Heart left ventricle (tissue), 16 donors: ENCODE measurements at regions not wholly inside any gene's neighbourhood (a gene's known extent, or its start where the extent isn't known, plus 50 kb on each side); places are given as distances from the start of the nearest gene placed in this dataset.

Experiments
- ATAC-seq, 4 donors: fragments of 200-7000 bp; cut with Tn5 transposase; one replicate each; pipeline ENCODE4 v1.9.1; 2020 to 2022; ENCODE audit warnings: moderate library complexity in 4 of 4, mild to moderate bottlenecking in 3 of 4, moderate number of reproducible peaks in 1 of 4
- DNase-seq, 5 donors: peaks; one replicate each; pipeline ENCODE4 v3.0.0-alpha.2; 2020
- H3K27ac ChIP-seq, 12 donors: fragments of 200-600 bp; sonication (generic) in 4 of 12; one replicate each; pipeline versions ENCODE4 v1.5.0 to v1.8.0; 2016 to 2022; ENCODE audit warnings: mild to moderate bottlenecking in 2 of 12
- H3K27me3 ChIP-seq, 9 donors: fragments of 200-600 bp; sonication (generic) in 2 of 9; one replicate each; pipeline versions ENCODE4 v1.5.1 to v1.8.0; 2016 to 2022; ENCODE audit warnings: mild to moderate bottlenecking in 3 of 9
- H3K36me3 ChIP-seq, 9 donors: fragments of 200-600 bp; sonication (generic) in 2 of 9; one replicate each; pipeline versions ENCODE4 v1.5.0 to v1.8.0; 2018 to 2022; ENCODE audit warnings: mild to moderate bottlenecking in 2 of 9
- H3K4me1 ChIP-seq, 12 donors: fragments of 200-600 bp; sonication (generic) in 4 of 12; one replicate each; pipeline versions ENCODE4 v1.5.0 to v1.8.0; 2016 to 2022; ENCODE audit warnings: mild to moderate bottlenecking in 3 of 12
- H3K4me3 ChIP-seq, 12 donors: fragments of 200-600 bp; sonication (generic) in 4 of 12; one replicate each; pipeline versions ENCODE4 v1.5.0 to v1.8.0; 2017 to 2022; ENCODE audit warnings: mild to moderate bottlenecking in 9 of 12, moderate library complexity in 4 of 12
- H3K9me3 ChIP-seq, 12 donors: fragments of 200-600 bp; sonication (generic) in 4 of 12; one replicate each; pipeline versions ENCODE4 v1.5.0 to v1.8.0; 2016 to 2022; ENCODE audit warnings: mild to moderate bottlenecking in 1 of 12
- POLR2A ChIP-seq, 2 donors: fragments of 450-650 bp; IDR thresholded peaks; one replicate each; pipeline ENCODE4 v1.6.1; 2017; ENCODE audit warnings: antibody characterized with exemption in 2 of 2, mild to moderate bottlenecking in 2 of 2, moderate library complexity in 2 of 2
- WGBS, 4 donors: extraction: QIAGEN DNeasy Blood & Tissue Kit in 2 of 4; methylation state at CpG; one replicate each; pipeline versions ENCODE4 v1.1.5 to v1.1.7; 2013 to 2018; 5-methylcytosine and 5-hydroxymethylcytosine counted together
- intact Hi-C, 10 donors: fragments of 100-400 bp; cut with DNase I; formaldehyde crosslinking; loops; one replicate each; pipeline versions ENCODE4 v1.11.1 to v1.14.2; 2022
- TF ChIP-seq, protein P1 (sequence below), 12 donors: fragments of 200-600 bp; sonication (generic) in 4 of 12; IDR thresholded peaks; one replicate each; pipeline versions ENCODE4 v1.5.0 to v1.8.0; 2018 to 2022; ENCODE audit warnings: antibody characterized with exemption in 12 of 12, mild to moderate bottlenecking in 5 of 12
- donor health status: ischemic (EF 13 %, LVEDD 7.1; RV severe dilation, severe dysfunction).
- donor health status: healthy with polysubstance abuse.
- donor health status: DM: no; HTN: yes; CAD: no.
- donor health status: DM: no; HTN: no; CAD: no.
- donor health status: ischemic (EF 25% LVEDD 6.9; RV normal size, moderate dysfunction).
- donor health status: ischemic (EF 25% LVEDD 5.7; RV mildly dilated, moderate dysfunction).
- donor health status: healthy.
- donor health status: DM: yes; HTN: yes; CAD: no.
- donor health status: ischemic (EF 35%, LVEDD 5.7; RV mildly dilated, moderate dysfunction).
- donor health status: nonischemic (EF 11% LVEDD 7.7; RV severe dilation, severe dysfunction).
- donor health status: DM: yes; HTN: yes; CAD: no.
- donor health status: PGD.
- donor health status: ischemic (EF 29% LVEDD 5.4; RV normal size, mild dysfunction).
- donor health status: nonischemic (EF 23%, LVEDD 6.1; RV moderate dilation, normal function).

DNA sequence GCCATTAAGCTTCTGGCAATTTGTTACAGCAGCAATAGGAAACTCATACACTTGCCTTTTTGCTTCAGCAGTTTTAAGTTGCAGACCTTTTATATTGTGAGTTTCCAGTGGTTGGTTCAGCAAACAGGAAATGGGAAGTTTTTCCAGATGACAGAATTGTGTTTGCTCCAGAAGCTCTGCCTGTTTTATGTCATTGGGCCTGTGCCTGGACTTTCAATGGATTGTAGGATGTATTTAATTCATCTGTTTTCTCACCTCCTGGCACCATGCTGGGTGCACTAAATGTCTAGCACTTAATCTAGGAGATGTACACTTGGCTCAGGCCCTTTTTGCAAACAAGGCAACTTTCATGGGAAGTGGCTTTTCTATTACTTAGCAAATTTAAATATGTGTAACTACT lies 100.4 kb upstream of the CLINT1 start:
- Histone ChIP-seq H3K9me3 (peaks cover 0 to 8% (median 0%) of the 10 kb centered on the region in 12 donors), H3K4me3 (no peak overlapping the region), H3K36me3 (no peaks in the 10 kb centered on the region), H3K4me1 (no peaks in the 10 kb centered on the region), H3K27me3 (no peaks in the 10 kb centered on the region), H3K27ac (no peak overlapping the region)
- intact Hi-C loops: no loop called here
- DNase-seq (no peak), ATAC-seq (no peak)
- no peak for TF ChIP-seq POLR2A (IDR thresholded peaks at IDR 0.05)
- TF ChIP-seq, protein P1, sequence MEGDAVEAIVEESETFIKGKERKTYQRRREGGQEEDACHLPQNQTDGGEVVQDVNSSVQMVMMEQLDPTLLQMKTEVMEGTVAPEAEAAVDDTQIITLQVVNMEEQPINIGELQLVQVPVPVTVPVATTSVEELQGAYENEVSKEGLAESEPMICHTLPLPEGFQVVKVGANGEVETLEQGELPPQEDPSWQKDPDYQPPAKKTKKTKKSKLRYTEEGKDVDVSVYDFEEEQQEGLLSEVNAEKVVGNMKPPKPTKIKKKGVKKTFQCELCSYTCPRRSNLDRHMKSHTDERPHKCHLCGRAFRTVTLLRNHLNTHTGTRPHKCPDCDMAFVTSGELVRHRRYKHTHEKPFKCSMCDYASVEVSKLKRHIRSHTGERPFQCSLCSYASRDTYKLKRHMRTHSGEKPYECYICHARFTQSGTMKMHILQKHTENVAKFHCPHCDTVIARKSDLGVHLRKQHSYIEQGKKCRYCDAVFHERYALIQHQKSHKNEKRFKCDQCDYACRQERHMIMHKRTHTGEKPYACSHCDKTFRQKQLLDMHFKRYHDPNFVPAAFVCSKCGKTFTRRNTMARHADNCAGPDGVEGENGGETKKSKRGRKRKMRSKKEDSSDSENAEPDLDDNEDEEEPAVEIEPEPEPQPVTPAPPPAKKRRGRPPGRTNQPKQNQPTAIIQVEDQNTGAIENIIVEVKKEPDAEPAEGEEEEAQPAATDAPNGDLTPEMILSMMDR (IDR thresholded peaks at IDR 0.05): no peak

DNA sequence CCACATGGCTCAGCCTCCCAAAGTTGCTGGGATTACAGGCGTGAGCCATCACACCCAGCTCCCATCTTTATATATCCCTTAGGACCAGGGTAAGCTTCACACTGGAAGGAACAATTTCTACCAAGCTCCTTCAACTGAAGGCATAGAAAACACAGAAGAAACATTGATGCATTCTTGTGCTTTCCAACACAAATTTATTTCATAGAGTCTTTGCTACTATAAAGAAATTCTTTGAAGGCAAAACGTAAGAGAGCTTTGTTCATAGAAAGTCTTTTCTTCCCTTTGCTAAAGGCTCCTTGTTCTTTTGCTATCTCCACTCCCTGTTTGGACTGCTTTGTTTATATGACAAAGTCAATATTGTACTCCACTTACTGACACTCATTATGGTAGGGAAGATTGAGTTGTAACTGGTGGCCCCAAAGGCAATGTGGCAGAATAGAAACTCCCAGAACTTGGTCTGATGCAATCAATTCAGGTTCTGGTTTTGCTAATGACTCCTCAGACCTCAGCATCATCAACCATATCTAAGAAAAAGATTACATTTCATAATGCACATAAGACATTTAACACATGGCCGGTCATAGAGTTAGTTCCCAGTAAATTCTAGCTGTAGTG lies 97.4 kb upstream of the CLINT1 start:
- Histone ChIP-seq H3K9me3 (peaks cover 0 to 8% (median 0%) of the 10 kb centered on the region in 12 donors), H3K36me3 (no peaks in the 10 kb centered on the region), H3K27me3 (no peaks in the 10 kb centered on the region), H3K4me1 (no peaks in the 10 kb centered on the region), H3K4me3 (no peak overlapping the region), H3K27ac (no peak overlapping the region)
- TF ChIP-seq POLR2A (IDR thresholded peaks at IDR 0.05): no peak
- TF ChIP-seq, protein P1 (IDR thresholded peaks at IDR 0.05): no peak
- DNase-seq (no peak), ATAC-seq (no peak)
- WGBS, 4 donors: 58 to 82% (median 75%) methylated on average over 3 of the region's 3 CpGs
- intact Hi-C loops: no loop called here

DNA sequence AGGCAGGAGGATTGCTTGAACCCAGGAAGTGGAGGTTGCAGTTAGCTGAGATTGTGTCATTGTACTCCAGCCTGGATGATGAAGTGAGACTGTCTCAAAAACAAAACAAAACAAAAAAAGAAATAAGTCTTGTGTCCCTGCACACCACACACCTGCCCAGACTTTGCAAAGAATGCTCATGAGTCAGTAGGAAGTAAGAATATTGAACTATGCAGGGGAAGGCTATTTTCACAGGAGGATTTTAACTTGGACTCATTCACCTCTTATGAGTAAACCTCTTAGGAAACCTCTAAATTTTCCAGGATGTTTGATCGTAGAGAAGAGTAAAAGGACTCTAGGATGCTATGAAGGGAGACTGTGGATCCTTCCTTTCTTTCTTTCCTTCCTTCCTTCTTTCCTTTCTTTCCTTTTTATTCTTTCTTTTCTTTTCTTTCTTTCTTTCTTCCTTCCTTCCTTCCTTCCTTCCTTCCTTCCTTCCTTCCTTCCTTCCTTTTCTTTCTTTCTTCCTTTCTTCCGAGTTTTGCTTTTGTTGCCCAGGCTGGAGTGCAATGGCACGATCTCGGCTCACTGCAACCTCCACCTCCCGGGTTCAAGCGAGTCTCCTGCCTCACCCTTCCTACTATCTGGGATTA lies 96.7 kb upstream of the CLINT1 start:
- Histone ChIP-seq H3K36me3 (no peaks in the 10 kb centered on the region), H3K4me1 (no peaks in the 10 kb centered on the region), H3K4me3 (no peak overlapping the region), H3K27ac (no peak overlapping the region), H3K27me3 (no peaks in the 10 kb centered on the region), H3K9me3 (peaks cover 0 to 8% (median 0%) of the 10 kb centered on the region in 12 donors)
- ATAC-seq: no peak
- no peak for DNase-seq
- TF ChIP-seq POLR2A (IDR thresholded peaks at IDR 0.05): no peak
- TF ChIP-seq, protein P1 (IDR thresholded peaks at IDR 0.05): no peak
- WGBS, 4 donors: 86 to 88% (median 87%) methylated on average over 6 of the region's 6 CpGs
- intact Hi-C loops: no loop called here

DNA sequence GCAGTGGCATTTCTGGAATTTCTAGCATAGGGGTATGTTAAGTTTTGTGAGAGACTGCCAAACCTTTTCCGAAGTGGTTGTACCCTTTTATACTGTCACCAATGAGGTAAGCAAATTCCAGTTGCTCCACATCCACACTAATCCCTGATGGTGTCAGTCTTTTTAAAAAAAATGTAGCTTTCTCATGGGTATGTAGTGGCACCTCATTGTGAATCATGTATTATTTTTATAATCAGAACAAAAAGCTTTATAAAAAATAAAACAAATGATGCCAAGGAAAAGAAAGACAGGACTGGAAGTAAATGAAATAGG lies 93.4 kb upstream of the CLINT1 start:
- Histone ChIP-seq H3K4me3 (no peak overlapping the region), H3K27ac (no peak overlapping the region), H3K27me3 (no peaks in the 10 kb centered on the region), H3K9me3 (no peaks in the 10 kb centered on the region), H3K4me1 (peaks cover 0 to 9% (median 4%) of the 10 kb centered on the region in 12 donors), H3K36me3 (no peaks in the 10 kb centered on the region)
- DNase-seq (no peak), ATAC-seq (no peak)
- 89 to 97% (median 94%) methylated on average over 1 of the region's 1 CpG for WGBS, 4 donors
- intact Hi-C loops: loop anchor here in 1 of 10 donors (5.0 kb wide), 1 partner anchor 95 kb away; the partner anchor contains the start of gene CLINT1
- TF ChIP-seq POLR2A (IDR thresholded peaks at IDR 0.05): no peak
- TF ChIP-seq, protein P1 (IDR thresholded peaks at IDR 0.05): no peak
